ENCODE measurements at regions not wholly inside any gene's neighbourhood (a gene's known extent, or its start where the extent isn't known, plus 50 kb on each side); places are given as distances from the start of the nearest gene placed in this dataset.

GRCh38 chr2:223285370-223286265 lies 233.6 kb downstream of the KCNE4 start:
- Histone ChIP-seq H3K4me3 (no peak overlapping the region), H3K4me1 (ENCODE audit: control insufficient read depth, insufficient read depth, low read length) (no peaks in the 10 kb centered on the region), H3K4me2 (ENCODE audit: control insufficient read depth, insufficient read depth) (no peak overlapping the region), H3K9ac (ENCODE audit: control insufficient read depth, insufficient read depth, low read length) (no peak overlapping the region), H3K79me2 (ENCODE audit: control insufficient read depth, insufficient read depth, low read length) (no peaks in the 10 kb centered on the region), H3K36me3 (ENCODE audit: control insufficient read depth in 2 of 2, insufficient read depth in 2 of 2, low read length in 1 of 2) (no peaks in the 10 kb centered on the region), H4K20me1 (ENCODE audit: control insufficient read depth, insufficient read depth) (no peaks in the 10 kb centered on the region), H2AFZ (ENCODE audit: control insufficient read depth, low read depth, low read length) (no peak overlapping the region), H3K27ac (ENCODE audit: control insufficient read depth, insufficient read depth) (no peak overlapping the region), H3K9me3 (replicated peaks; ENCODE audit: control insufficient read depth, insufficient read depth, low read length) (no peaks in the 10 kb centered on the region; the same call in 2 of the 3 replicates), H3K27me3 (replicated peaks in 1 of 2; ENCODE audit: control insufficient read depth in 2 of 2, insufficient read depth in 2 of 2, low read length in 1 of 2) (no peaks in the 10 kb centered on the region)
- no peak for DNase-seq (ENCODE audit: low read depth, low spot score)
- WGBS (ENCODE audit: insufficient coverage, insufficient replicate concordance, low lambda C conversion rate, missing lambda C conversion rate) = 17% methylated on average over 6 of the region's 6 CpGs
- no peak for ATAC-seq
- ChIA-PET SMC1A (ENCODE audit: uncharacterized antibody, unreplicated experiment) (no interaction called here), POLR2A (no interaction called here), CTCF (no interaction called here), RAD21 (ENCODE audit: unreplicated experiment) (no interaction called here)
- intact Hi-C loops (cut with micrococcal nuclease; ENCODE audit: unreplicated experiment) (no loop called here), in situ Hi-C loops (cut with MboI) (no loop called here)
- no peak for FAIRE-seq
- TF ChIP-seq FOXK2 (IDR thresholded peaks at IDR 0.05) = no peak
- no peak for TF ChIP-seq PKNOX1 (IDR thresholded peaks at IDR 0.05)
- TF ChIP-seq E2F4 (IDR thresholded peaks at IDR 0.05; ENCODE audit: low read depth, low read length) = no peak
- TF ChIP-seq SKIL (IDR thresholded peaks at IDR 0.05; ENCODE audit: low read depth, poor library complexity, severe bottlenecking) = no peak
- BruUV-seq (replicated peaks) = no TSS peak

Measured in GM12878 (cell line).